GM21515 (cell line): ENCODE measurements at regions not wholly inside any gene's neighbourhood (a gene's known extent, or its start where the extent isn't known, plus 50 kb on each side); places are given as distances from the start of the nearest gene placed in this dataset.

ENCODE experiments used
- ATAC-seq: cut with Tn5 transposase; IDR thresholded peaks from one replicate; pipeline ENCODE4 v1.9.1; 2021; ENCODE audit not compliant: unreplicated experiment

- no peak for ATAC-seq
Observed at GRCh38 chr10:44180321-44181168, 204.4 kb downstream of the CXCL12 start.

GRCh38 chr10:44178856-44179255 lies 206.0 kb downstream of the CXCL12 start:
- ATAC-seq = no peak

DNA sequence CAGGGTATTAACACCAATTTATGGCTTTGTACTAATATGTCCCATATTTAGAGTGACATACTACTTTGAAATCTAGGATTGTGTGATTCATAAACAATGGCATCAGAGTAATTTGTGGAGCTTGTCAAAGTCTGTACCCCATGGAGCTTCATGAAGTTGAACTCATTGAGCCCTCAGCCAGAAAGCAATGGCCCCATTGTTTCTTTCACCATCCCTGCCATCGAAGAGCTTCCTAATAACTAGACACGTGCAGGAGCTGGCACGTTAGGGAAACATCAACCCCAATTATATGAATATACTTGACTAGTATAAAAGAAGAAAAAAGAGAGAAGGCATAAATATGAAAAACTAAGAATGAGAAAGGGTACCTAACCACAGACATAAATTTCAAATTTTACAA lies 206.6 kb downstream of the CXCL12 start:
- ATAC-seq = no peak

DNA sequence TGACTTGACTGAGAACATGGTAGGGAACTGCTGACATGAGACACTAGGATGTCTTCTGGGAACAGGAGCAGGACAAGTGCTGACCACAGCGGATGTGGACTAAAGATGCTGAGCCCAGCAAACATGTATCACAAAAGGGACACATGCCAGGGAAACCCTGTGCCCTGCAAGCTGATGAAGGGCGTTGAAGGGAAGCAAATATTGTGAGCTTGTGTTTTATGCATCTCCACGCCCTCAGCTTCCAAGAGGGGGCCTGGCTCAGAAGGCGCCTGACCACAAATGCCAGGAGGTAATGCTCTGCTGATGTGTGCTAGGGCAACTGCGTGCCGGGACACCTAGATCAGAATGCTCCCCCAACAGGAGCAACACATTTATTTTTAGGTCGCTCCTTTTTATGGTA lies 207.3 kb downstream of the CXCL12 start:
- ATAC-seq = no peak

- ATAC-seq = no peak
Observed at GRCh38 chr10:44176311-44176710, 208.6 kb downstream of the CXCL12 start.

DNA sequence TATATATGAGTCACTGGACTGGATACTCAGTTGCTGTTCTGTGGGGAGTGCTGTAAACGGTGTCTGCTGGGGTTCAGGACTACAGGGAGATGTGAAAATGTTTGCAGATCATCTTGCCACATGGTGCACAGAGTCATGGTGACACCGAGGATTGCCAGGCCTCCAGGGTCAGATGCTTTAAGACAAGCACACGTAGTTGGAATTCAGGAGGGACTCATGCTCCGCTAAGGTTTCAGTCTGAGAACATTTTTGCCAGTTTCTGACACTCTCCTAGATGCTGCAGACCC lies 211.3 kb downstream of the CXCL12 start:
- no peak for ATAC-seq

- no peak for ATAC-seq
Observed at GRCh38 chr10:44172883-44173607, 211.9 kb downstream of the CXCL12 start.

- ATAC-seq = no peak
Observed at GRCh38 chr10:44171765-44172164, 213.1 kb downstream of the CXCL12 start.

- no peak for ATAC-seq
Observed at GRCh38 chr10:44168478-44168877, 216.4 kb downstream of the CXCL12 start.

DNA sequence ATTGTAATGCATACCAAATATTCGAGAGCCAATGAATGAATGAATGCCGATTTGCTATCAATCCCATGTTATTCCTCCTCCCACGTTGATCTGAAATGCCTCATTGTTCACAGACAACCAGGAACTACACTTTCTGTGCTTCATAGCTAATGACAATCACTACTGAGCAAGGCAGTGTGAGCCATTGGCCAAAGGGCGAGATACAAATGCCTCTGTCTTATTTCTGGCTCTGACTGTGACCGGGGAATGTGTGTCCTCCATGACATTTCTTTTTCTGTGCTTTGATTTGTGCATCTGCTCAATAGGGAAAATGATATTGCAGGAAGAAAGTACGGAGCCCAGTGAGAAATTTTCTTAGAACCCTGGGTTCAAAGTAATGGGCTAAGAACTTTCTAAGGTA lies 217.1 kb downstream of the CXCL12 start:
- no peak for ATAC-seq

DNA sequence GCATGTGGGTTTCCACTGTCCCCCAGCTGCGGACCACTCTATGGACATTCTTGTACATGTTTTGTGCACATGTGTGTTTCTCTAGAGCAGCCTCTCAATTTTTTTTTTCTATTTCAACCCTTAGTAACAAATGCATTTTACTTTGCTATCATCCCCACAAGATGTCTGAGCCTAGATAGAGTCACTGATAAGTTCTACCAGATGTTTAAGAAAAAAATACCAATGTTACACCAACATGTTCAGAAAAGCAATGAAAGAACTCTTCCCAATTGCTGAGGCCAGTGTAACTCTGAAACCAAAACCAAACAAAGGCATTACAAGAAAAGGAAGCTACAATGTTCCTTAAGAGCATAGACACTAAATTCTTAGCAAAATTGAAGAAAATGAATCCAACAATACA lies 218.5 kb downstream of the CXCL12 start:
- no peak for ATAC-seq

- no peak for ATAC-seq
Observed at GRCh38 chr10:44164251-44164956, 220.5 kb downstream of the CXCL12 start.

DNA sequence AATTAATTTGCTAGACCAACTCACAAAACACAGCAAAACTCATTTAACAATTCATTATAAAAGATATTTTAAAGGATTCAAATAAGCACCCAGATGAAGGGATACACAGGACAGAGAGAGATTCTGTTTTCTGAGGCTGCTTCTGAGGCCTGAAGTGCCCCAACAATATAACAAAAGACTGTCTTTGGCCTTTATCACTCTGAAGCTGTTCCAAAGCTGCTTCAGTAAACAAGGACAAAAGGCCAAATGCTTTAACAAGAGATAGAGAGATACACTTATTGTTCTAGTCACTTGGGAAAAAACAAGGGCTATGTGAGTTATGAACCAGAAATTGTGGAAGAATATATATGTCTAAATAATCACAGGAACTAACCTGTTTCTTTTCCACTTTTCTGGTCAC lies 223.7 kb downstream of the CXCL12 start:
- no peak for ATAC-seq

DNA sequence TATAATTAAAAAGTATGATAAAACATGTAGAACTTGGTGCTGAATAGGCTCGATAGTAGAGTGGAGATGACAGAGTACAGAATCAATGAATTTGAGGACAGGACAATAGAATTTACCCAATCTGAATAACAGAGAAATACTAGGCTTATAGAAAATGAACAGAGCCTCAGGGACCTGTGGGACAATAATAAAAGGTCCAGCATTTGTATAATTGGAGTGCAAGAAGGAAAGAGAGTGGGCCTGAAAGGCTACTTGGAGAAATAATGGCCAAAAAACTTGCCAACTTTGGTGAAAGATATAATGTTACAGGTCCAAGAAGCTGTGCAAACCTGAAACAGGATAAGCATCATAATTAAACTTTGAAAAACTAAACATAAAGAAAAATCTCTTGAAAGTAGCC lies 227.3 kb downstream of the CXCL12 start:
- ATAC-seq = no peak

DNA sequence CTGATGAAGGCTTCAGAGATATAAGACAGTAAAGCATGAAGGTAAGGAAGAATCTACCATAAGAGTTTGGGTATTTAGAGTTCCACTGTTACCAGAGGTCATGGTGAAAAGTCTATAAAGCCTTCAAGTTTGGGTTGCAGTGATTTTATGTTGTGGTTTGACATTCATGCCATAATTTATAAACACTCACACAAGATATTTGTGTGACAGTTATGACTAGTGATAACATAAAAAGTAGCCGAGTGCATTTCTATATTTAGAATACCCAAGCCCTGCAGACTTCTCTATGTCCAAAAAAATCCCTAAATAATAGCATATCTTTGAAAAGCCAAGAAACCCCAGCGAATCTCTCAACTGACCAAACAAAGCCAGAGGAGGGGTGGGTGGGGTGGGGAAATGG lies 229.9 kb downstream of the CXCL12 start:
- no peak for ATAC-seq

DNA sequence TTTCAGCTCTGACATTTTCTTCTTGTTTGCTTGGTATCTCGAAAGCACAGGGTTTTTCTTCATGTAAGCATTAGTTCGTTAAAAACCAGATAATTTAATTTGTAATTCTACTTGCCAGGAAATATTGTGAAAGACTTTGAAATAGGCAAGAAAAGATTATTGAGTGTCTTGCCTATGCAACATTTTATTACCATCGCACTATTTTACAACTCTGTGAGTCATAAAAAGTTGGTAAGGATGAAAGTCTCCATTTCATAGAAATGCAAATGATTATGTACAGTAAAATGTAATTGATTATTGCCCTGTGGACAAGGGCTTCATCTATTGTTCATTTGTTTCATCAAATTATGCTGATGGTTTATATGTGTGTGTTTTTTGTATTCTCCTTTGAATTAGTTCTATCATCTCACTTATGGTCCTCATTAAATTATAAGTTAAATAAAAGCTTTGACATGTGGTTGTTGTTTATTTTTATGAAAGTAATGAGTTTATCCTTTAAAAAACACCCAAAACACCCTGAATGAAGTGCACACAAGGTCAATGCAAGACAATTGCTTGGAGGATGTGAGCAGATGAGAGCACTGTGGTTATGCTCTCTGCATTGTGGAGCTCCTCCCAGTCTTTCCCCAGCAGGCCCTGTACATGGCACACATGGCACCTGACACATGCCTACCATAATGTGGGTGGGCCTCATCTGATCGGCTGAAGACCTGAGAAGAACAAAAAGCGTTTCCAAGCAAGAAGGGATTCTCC lies 230.8 kb downstream of the CXCL12 start:
- ATAC-seq = no peak

DNA sequence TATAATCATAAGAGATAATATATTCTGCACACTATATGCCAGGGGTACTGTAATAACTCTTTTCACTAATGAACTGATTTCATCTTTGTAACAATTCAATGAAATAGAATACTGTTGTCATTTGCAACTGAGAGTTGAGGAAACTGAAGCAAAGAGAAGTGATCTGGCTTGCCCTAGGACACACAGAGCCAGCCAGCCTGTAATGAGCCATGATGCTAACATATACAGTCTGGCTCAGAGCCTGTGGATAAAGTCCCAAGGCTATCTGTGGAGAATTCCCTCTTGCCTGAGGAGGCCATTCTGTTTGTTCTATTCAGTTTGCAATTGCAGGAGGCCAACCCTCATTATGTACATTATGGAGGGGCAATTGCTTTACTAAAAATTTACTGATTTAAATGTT lies 241.3 kb downstream of the CXCL12 start:
- no peak for ATAC-seq

DNA sequence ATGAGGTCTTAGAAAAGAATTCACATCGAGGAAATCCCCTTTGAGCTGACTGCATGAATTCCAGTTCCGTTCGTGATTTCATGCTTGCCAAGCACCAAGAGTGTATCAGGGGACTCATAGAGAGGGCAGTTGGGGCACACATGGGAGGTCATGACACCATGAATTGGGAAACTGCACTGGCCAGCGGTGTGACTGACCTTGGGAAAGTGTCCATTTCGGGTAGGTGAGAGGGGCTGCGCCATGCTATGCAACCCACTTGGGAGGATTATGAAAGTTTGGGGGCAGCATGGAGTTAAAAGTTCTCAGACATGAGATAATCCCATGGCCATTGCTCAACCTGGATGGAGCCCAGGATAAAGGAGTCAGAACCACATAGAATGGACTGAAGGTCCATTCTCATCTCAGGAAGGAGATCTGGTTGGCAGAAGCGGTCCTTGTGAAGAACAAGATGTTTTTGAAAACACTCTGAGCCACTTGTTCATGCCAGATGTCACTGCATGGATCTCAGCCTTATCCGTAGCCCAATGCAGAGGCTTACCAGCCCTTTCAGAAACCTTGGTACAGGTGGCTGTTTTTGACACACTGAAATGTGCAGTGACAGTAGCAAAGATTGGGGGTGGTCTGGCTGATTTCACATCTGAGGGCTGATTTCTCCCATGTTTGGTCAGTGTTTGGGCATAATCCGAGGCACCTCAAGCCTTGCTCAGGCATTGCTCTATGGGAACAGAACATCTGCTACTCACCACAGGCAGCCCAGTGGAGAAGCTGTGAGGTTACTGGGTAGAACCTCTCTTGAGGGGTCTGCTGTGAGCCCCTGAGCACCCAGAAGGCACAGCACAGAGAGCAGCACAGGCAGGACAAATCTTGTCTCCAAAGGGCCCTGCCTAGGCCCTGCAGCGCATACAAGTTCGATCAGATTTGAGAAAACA lies 252.3 kb downstream of the CXCL12 start:
- no peak for ATAC-seq

GRCh38 chr10:44126291-44126717 lies 258.6 kb downstream of the CXCL12 start:
- no peak for ATAC-seq

- no peak for ATAC-seq
Observed at GRCh38 chr10:44125879-44126278, 259.0 kb downstream of the CXCL12 start.
